Psoas muscle (tissue), 7 donors: ENCODE measurements at regions not wholly inside any gene's neighbourhood (a gene's known extent, or its start where the extent isn't known, plus 50 kb on each side); places are given as distances from the start of the nearest gene placed in this dataset.

ENCODE experiments used
- ATAC-seq, 4 donors: fragments of 200-7000 bp; cut with Tn5 transposase; one replicate each; pipeline ENCODE4 v1.9.1; 2020; ENCODE audit warnings: moderate library complexity in 3 of 4, mild to moderate bottlenecking in 2 of 4
- DNase-seq, 2 donors: peaks; one replicate each; pipeline ENCODE4 v3.0.0-alpha.2; 2020
- H3K27ac ChIP-seq: fragments of 200-600 bp; one replicate; pipeline ENCODE4 v1.8.0; 2022
- H3K27me3 ChIP-seq, 3 donors: fragments of 200-600 bp in 1 of 3; one replicate each; pipeline versions ENCODE4 v1.6.1 to v1.8.0; 2013 to 2022; ENCODE audit warnings: low read length in 2 of 3, mild to moderate bottlenecking in 2 of 3, moderate library complexity in 1 of 3; ENCODE audit not compliant: insufficient read depth in 3 of 3
- H3K36me3 ChIP-seq, 2 donors: fragments of 200-600 bp in 1 of 2; one replicate each; pipeline versions ENCODE4 v1.6.1 to v1.8.0; 2013 to 2022; ENCODE audit warnings: low read depth in 1 of 2, mild to moderate bottlenecking in 1 of 2, moderate library complexity in 1 of 2; ENCODE audit not compliant: insufficient read depth in 1 of 2
- H3K4me1 ChIP-seq: fragments of 200-600 bp; one replicate; pipeline ENCODE4 v1.8.0; 2022
- H3K4me3 ChIP-seq: fragments of 200-600 bp; one replicate; pipeline ENCODE4 v1.8.0; 2022; ENCODE audit warnings: mild to moderate bottlenecking
- H3K9me3 ChIP-seq: fragments of 200-600 bp; one replicate; pipeline ENCODE4 v1.8.0; 2022
- CTCF ChIP-seq: fragments of 200-600 bp; IDR thresholded peaks from one replicate; pipeline ENCODE4 v1.8.0; 2022; ENCODE audit warnings: antibody characterized with exemption
- WGBS, 3 donors: extraction: QIAGEN DNeasy Blood & Tissue Kit; methylation state at CpG; one replicate each; pipeline versions ENCODE4 v1.1.6 to v1.1.7; 2013; 5-methylcytosine and 5-hydroxymethylcytosine counted together
- intact Hi-C, 2 donors: fragments of 100-400 bp; cut with DNase I; formaldehyde crosslinking; loops; one replicate each; pipeline versions ENCODE4 v1.11.0 to v1.14.2; 2022
- donor health status: healthy with polysubstance abuse.
- donor health status: DM: no; HTN: no; CAD: no; lungs with moderate emphysema.
- donor health status: Bipolar disorder and iron deficiency.
- donor health status: healthy.
- donor health status: DM: yes; HTN: yes; CAD: no.
- donor health status: DM: no; HTN: no; CAD: no.
- donor health status: DM: yes; HTN: yes; CAD: no.

DNA sequence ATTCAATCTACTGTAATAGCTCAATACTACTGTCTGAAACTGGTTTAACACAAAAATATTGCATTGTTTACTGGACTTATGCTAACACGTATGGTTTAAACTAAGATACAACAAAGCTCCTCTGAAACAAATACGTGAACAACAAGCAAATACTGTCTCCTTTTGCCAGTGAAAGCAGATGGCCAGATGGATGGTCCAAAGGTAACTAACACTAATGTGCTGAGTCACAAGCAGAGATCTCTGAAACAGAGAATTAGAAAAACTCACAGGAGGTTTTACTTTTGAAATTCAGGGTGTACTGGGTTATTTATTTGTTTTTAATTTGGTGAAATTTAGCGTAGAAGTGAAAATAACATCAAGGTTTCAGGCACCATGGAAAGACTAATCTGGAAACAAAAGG is 124.3 kb upstream of the SOX4 start:
- no peaks in the 10 kb centered on the region for H3K27me3 ChIP-seq
- intact Hi-C loops, result no loop called here
- no peaks in the 10 kb centered on the region for H3K9me3 ChIP-seq
- ATAC-seq (no peak), DNase-seq (no peak)
- H3K36me3 ChIP-seq, result no peaks in the 10 kb centered on the region
- WGBS, 3 donors, result 74 to 86% (median 78%) methylated on average over 3 of the region's 3 CpGs
- TF ChIP-seq CTCF, result no peak
- H3K27ac ChIP-seq, result no peak overlapping the region
- H3K4me1 ChIP-seq, result no peaks in the 10 kb centered on the region
- H3K4me3 ChIP-seq, result no peak overlapping the region

DNA sequence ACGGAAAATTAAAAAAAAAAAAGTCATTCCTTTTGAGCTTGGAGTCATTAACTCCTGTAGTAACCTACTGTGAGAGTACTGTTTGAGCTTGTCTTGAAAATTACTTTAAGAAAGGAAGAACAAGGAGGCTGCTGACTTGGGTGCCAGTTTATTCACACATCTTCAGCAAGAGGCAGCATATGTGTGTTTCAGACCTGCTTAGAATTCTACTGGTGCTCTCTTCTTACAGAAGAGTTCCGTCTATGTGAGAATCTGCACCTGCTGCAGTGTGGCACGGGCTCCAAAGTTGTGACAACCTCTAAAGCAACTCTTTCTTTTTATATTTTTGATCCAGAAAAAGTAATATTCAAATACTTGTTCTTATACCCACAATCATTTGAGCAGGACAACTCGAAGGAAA is 117.4 kb upstream of the SOX4 start:
- DNase-seq (no peak), ATAC-seq (no peak)
- Histone ChIP-seq H3K27ac (no peak overlapping the region), H3K4me1 (peaks cover 3% of the 10 kb centered on the region), H3K9me3 (no peaks in the 10 kb centered on the region), H3K4me3 (no peak overlapping the region), H3K36me3 (no peaks in the 10 kb centered on the region), H3K27me3 (no peaks in the 10 kb centered on the region)
- 55 to 67% (median 58%) methylated on average over 4 of the region's 4 CpGs for WGBS, 3 donors
- TF ChIP-seq CTCF, result no peak
- intact Hi-C loops, result no loop called here

DNA sequence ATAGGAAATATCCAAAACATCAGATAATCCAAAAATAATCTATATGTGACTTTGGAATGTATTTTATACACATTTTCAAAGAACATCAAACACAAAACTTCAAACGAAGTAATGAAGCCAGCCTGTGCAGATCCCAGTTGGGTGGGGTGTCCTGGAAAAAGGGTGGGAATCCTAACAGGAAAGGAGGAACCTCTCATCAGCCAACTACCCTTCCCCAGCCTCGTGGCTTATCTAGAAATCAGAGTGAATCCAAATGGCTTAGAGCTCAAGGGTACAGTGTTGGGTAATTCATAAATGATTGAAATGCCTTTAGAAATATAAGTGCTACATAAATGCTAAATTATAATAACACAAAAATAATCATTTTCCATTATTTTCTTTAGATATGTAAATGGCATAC is 115.1 kb upstream of the SOX4 start:
- ATAC-seq (no peak), DNase-seq (no peak)
- Histone ChIP-seq H3K27ac (no peak overlapping the region), H3K9me3 (no peaks in the 10 kb centered on the region), H3K36me3 (no peaks in the 10 kb centered on the region), H3K4me3 (no peak overlapping the region), H3K27me3 (no peaks in the 10 kb centered on the region), H3K4me1 (peaks cover 3% of the 10 kb centered on the region)
- no peak for TF ChIP-seq CTCF
- WGBS, 3 donors, result 59 to 61% (median 61%) methylated on average over 2 of the region's 2 CpGs
- intact Hi-C loops, result loop anchor here in 1 of 2 donors (2.0 kb wide), 1 partner anchor 24 kb away; no protein-coding TSS in a partner anchor

DNA sequence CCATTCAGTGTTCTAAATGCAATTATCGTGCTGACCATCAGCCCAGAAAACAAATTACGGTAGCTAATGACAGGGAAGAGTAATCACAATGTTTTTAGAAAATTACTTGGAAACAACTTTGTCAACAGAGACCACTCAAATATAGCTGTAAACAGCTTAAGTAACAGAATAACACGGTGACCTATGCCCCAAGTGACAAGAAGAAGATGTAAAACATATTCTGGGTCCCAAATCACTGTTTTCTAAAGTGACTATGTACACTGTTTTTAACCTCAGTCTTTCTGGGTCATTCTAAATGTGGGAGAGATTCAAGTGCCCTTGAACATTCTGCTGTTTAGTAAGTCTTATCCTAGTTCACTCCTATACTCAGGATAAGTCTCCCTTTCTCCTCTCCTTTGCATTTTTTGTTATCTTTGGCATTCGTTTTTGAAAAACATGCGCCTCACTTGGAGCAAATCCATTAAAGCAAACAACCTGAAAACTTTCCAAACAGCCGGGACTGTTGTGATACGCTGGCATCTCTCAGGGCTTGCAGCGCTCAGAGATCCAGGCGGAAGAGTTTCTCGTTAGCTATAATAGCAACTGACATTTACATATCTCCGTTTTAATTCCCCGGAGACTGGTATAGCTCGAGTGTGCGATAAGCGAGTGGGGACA is 114.5 kb upstream of the SOX4 start:
- 21 to 31% (median 22%) methylated on average over 15 of the region's 15 CpGs for WGBS, 3 donors
- TF ChIP-seq CTCF, result no peak
- Histone ChIP-seq H3K27ac (no peak overlapping the region), H3K9me3 (no peaks in the 10 kb centered on the region), H3K4me3 (peak overlapping the region; percentile 52), H3K36me3 (no peaks in the 10 kb centered on the region), H3K4me1 (peaks cover 3% of the 10 kb centered on the region), H3K27me3 (no peaks in the 10 kb centered on the region)
- DNase-seq, result no peak
- ATAC-seq, result no peak
- intact Hi-C loops, result loop anchor here in 1 of 2 donors (2.0 kb wide), 1 partner anchor 24 kb away; no protein-coding TSS in a partner anchor

DNA sequence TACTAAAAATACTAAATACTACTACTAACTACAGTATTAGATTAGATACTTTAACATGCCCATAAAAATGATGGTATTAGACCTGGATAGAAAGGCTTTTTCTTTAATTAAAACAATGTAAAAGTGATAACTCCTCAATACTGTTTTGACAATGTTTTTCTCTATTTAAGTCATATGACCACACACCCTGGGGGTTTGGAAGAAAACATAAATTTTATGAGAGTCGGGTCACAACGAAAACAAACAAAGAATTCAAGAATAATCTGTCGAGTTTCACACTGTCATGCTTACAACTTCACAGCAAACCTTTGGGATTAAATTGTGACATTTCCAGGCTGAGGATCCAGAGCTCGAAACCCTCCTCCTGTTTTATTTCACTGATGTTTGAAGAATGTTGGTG is 107.4 kb upstream of the SOX4 start:
- ATAC-seq, result no peak

More for the DNA sequence above, 107.4 kb upstream of the SOX4 start:
- no peak for TF ChIP-seq CTCF
- Histone ChIP-seq H3K4me1 (no peaks in the 10 kb centered on the region), H3K36me3 (no peaks in the 10 kb centered on the region), H3K9me3 (no peaks in the 10 kb centered on the region), H3K4me3 (no peak overlapping the region), H3K27me3 (no peaks in the 10 kb centered on the region), H3K27ac (no peak overlapping the region)
- intact Hi-C loops, result no loop called here
- WGBS, 3 donors, result 43 to 50% (median 49%) methylated on average over 4 of the region's 4 CpGs
- no peak for DNase-seq
